T-helper 17 cell (primary cell): ENCODE measurements at regions not wholly inside any gene's neighbourhood (a gene's known extent, or its start where the extent isn't known, plus 50 kb on each side); places are given as distances from the start of the nearest gene placed in this dataset.
"Not testable (repeated sequence)": the region's sequence is repeated elsewhere in the genome, so short reads cannot be mapped to it uniquely, and the experiment has no call there.

Source experiments
- ATAC-seq: fragments of 150-1000 bp; cut with Tn5 transposase; 2 replicates; pipeline ENCODE4 v1.10.0; 2021; ENCODE audit warnings: mild to moderate bottlenecking, moderate library complexity
- DNase-seq, 3 donors: peaks; one replicate each; pipeline versions ENCODE4 v3.0.0 to v3.0.0-alpha.2; 2020 to 2021
- H3K9me3 ChIP-seq: one replicate; pipeline ENCODE4 v1.7.0; 2013; ENCODE audit warnings: low read length, mild to moderate bottlenecking; ENCODE audit not compliant: control insufficient read depth, poor library complexity, severe bottlenecking
- H3K27ac Mint-ChIP-seq: one replicate; pipeline ENCODE4 v1.8.0; 2022; ENCODE audit warnings: mild to moderate bottlenecking, moderate library complexity, mixed read lengths
- H3K27me3 Mint-ChIP-seq: one replicate; pipeline ENCODE4 v1.8.0; 2022; ENCODE audit warnings: mixed read lengths
- H3K36me3 Mint-ChIP-seq: one replicate; pipeline ENCODE4 v1.8.0; 2022; ENCODE audit warnings: low read depth, mixed read lengths
- H3K4me1 Mint-ChIP-seq: one replicate; pipeline ENCODE4 v1.8.0; 2022; ENCODE audit warnings: mild to moderate bottlenecking, mixed read lengths
- H3K4me3 Mint-ChIP-seq: one replicate; pipeline ENCODE4 v1.8.0; 2022; ENCODE audit warnings: mild to moderate bottlenecking, moderate library complexity, mixed read lengths

DNA sequence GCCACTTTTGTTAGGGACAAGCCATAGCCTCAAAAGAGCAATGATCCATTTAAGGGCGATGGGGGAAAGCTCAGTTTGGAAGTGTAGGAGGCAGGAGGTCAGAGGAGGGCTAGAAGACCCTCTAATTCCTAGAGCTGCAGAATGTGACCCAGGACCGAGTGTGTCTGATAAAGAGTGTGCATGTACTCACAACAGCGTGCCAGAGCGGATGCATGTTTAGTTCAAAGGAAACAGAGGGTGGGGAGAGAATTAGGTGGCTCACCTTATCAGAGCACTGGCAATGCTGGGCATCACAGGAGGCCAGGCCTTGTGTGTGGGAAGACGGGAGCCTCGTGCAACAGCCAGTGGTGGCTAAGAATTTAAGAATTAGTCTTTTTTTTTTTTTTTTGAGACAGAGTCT is 133.9 kb upstream of the COBL start:
- no peaks in the 10 kb centered on the region for H3K9me3 ChIP-seq
- no peak overlapping the region for H3K4me3 Mint-ChIP-seq
- H3K27ac Mint-ChIP-seq: no peak overlapping the region
- H3K36me3 Mint-ChIP-seq: no peaks in the 10 kb centered on the region
- DNase-seq: no peak
- peaks cover 8% of the 10 kb centered on the region for H3K27me3 Mint-ChIP-seq
- H3K4me1 Mint-ChIP-seq: no peaks in the 10 kb centered on the region
- no peak for ATAC-seq

GRCh38 chr7:51446785-51447184 is 130.2 kb upstream of the COBL start:
- ATAC-seq (no peak), DNase-seq (no peak)
- no peaks in the 10 kb centered on the region for H3K9me3 ChIP-seq
- Mint-ChIP-seq H3K36me3 (no peaks in the 10 kb centered on the region), H3K27ac (no peak overlapping the region), H3K4me1 (no peaks in the 10 kb centered on the region), H3K27me3 (peaks cover 8% of the 10 kb centered on the region), H3K4me3 (no peak overlapping the region)

- Mint-ChIP-seq H3K36me3 (no peaks in the 10 kb centered on the region), H3K4me3 (no peak overlapping the region), H3K27me3 (peaks cover 8% of the 10 kb centered on the region), H3K4me1 (no peaks in the 10 kb centered on the region), H3K27ac (no peak overlapping the region)
- H3K9me3 ChIP-seq: no peaks in the 10 kb centered on the region
- no peak for DNase-seq
- ATAC-seq: no peak
These were observed 129.7 kb upstream of the COBL start for GRCh38 chr7:51446356-51446755.

DNA sequence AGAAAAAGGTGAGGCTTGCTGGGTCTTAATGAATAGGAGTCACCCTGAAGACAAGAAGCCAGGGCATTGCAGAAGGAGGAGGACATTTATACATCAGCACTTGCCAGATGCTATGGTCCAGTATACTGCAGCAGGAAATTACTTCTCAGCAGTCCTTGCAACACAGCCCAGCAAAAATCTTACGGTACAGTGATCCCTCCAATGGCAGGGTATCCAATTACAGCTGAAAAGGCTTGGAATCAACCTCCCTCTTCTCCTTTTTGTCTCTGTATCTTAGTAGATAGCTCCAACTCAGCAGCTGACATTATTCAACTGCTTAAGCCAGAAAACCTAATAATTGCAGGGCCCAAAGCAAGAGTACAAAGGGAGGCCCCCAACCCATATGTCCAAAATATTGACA is 128.3 kb upstream of the COBL start:
- ATAC-seq: no peak
- Mint-ChIP-seq H3K27me3 (peaks cover 8% of the 10 kb centered on the region), H3K36me3 (no peaks in the 10 kb centered on the region), H3K4me1 (no peaks in the 10 kb centered on the region), H3K27ac (no peak overlapping the region), H3K4me3 (no peak overlapping the region)
- H3K9me3 ChIP-seq: no peaks in the 10 kb centered on the region
- no peak for DNase-seq

- peaks cover 15% of the 10 kb centered on the region for H3K27me3 Mint-ChIP-seq
- H3K4me3 Mint-ChIP-seq: no peak overlapping the region
- H3K9me3 ChIP-seq: no peaks in the 10 kb centered on the region
- ATAC-seq: no peak
- peaks cover 2% of the 10 kb centered on the region for H3K4me1 Mint-ChIP-seq
- H3K36me3 Mint-ChIP-seq: no peaks in the 10 kb centered on the region
- no peak overlapping the region for H3K27ac Mint-ChIP-seq
- DNase-seq: no peak
These were observed 114.0 kb upstream of the COBL start for GRCh38 chr7:51430480-51431086.

GRCh38 chr7:51428217-51428887 is 111.7 kb upstream of the COBL start:
- H3K36me3 Mint-ChIP-seq: no peaks in the 10 kb centered on the region
- no peak overlapping the region for H3K4me3 Mint-ChIP-seq
- no peak overlapping the region for H3K27ac Mint-ChIP-seq
- H3K27me3 Mint-ChIP-seq: peaks cover 15% of the 10 kb centered on the region
- H3K9me3 ChIP-seq: no peaks in the 10 kb centered on the region
- H3K4me1 Mint-ChIP-seq: peaks cover 2% of the 10 kb centered on the region
- DNase-seq: no peak
- ATAC-seq: no peak

- Mint-ChIP-seq H3K36me3 (no peaks in the 10 kb centered on the region), H3K27ac (no peak overlapping the region), H3K4me1 (peaks cover 2% of the 10 kb centered on the region), H3K27me3 (peaks cover 15% of the 10 kb centered on the region), H3K4me3 (no peak overlapping the region)
- no peak for ATAC-seq
- DNase-seq: no peak
- no peaks in the 10 kb centered on the region for H3K9me3 ChIP-seq
These were observed 109.6 kb upstream of the COBL start for GRCh38 chr7:51426163-51426562.

GRCh38 chr7:51409934-51410333 is 93.3 kb upstream of the COBL start:
- not testable (repeated sequence) for H3K9me3 ChIP-seq, ATAC-seq, H3K4me3 Mint-ChIP-seq, H3K27me3 Mint-ChIP-seq, H3K27ac Mint-ChIP-seq, H3K4me1 Mint-ChIP-seq, DNase-seq, H3K36me3 Mint-ChIP-seq

- H3K36me3 Mint-ChIP-seq, ATAC-seq, H3K27ac Mint-ChIP-seq, H3K9me3 ChIP-seq, H3K4me1 Mint-ChIP-seq, DNase-seq, H3K27me3 Mint-ChIP-seq, H3K4me3 Mint-ChIP-seq: not testable (repeated sequence)
These were observed 81.0 kb upstream of the COBL start for GRCh38 chr7:51397608-51398007.

DNA sequence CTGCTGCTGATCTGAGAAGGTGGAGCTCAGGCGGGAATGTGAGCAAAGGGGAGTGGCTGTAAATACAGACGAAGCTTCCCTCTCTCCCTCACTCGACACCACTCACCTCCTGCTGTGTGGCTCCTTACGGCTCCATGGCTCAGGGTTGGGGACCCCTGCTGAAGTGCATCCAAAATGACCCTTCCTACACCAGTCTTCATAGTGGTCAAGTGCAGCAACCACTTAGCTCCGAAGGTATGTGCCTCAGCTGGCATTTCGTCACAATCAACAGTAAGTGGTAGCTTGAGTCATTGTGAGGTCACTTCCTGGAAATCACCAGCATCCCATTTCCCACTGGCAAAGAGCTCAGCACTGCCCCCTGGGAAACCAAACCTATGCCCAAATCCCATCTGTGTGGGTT is 76.4 kb upstream of the COBL start:
- H3K27me3 Mint-ChIP-seq, H3K4me3 Mint-ChIP-seq, ATAC-seq, H3K4me1 Mint-ChIP-seq, DNase-seq, H3K9me3 ChIP-seq, H3K36me3 Mint-ChIP-seq, H3K27ac Mint-ChIP-seq: not testable (repeated sequence)

DNA sequence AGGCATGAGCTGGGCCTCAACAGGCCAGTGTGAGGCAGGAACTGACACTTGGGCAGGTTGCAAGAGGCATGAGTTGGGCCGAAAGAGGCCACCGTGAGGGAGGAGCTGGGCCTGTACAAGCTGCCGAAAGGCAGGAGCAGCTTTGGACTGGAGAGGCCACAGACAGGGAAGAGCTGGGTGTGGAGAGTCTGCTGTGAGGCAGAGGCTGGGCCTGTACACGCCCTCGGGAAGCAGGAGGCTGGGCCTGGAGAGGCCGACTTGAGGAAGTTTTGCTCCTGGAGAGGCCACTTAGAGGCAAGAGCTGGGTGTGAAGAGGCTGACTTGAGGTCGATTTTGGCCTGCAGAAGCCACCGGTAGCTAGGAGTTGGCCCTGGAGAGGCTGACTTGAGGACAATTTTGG is 73.3 kb upstream of the COBL start:
- not testable (repeated sequence) for H3K27ac Mint-ChIP-seq, H3K36me3 Mint-ChIP-seq, H3K27me3 Mint-ChIP-seq, ATAC-seq, H3K4me1 Mint-ChIP-seq, DNase-seq, H3K4me3 Mint-ChIP-seq, H3K9me3 ChIP-seq

DNA sequence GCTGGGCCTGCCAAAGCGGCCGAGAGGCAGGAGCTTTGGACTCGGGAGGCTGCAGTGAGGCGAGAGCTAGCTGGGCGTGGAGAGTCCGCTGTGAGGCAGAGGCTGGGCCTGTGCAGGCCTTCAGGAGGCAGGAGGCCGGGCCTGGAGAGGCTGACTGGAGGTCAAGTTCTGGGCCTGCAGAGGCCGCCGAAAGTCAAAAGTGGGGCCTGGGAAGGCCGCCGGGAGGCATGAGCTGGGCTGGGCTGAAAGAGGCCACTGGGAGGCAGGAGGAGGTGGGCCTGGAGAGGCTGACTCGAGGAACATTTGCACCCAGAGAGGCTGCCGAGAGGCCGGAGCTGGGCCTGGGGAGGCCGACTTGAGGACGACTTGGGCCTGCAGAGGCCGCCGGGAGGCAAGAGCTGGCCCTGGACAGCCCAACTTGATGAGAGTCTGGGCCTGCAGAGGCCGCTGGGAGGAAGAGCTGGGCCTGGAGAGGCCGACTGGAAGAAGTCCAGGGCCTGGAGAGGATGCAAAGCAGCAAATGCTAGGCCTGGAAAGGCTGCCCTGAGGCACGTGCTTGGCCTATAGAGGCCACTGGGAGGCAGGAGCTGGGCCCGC is 72.7 kb upstream of the COBL start:
- not testable (repeated sequence) for ATAC-seq, H3K27ac Mint-ChIP-seq, H3K27me3 Mint-ChIP-seq, H3K4me1 Mint-ChIP-seq, H3K36me3 Mint-ChIP-seq, DNase-seq, H3K9me3 ChIP-seq, H3K4me3 Mint-ChIP-seq

DNA sequence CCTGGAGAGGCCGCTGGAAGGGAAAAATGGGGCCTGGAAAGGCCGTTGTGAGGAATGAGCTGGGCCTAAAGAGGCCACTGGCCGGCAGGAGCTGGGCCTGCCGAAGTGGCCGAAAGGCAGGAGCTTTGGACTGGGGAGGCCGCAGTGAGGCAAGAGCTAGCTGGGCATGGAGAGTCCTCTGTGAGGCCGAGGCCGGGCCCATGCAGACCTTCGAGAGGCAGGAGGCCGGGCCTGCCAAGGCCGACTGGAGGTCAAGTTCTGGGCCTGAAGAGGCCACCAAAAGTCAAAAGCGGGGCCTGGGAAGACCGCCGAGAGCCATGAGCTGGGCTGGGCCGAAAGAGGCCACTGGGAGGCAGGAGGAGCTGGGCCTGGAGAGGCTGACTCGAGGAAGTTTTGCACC is 71.6 kb upstream of the COBL start:
- not testable (repeated sequence) for H3K36me3 Mint-ChIP-seq, H3K27ac Mint-ChIP-seq, H3K4me1 Mint-ChIP-seq, H3K4me3 Mint-ChIP-seq, DNase-seq, ATAC-seq, H3K9me3 ChIP-seq, H3K27me3 Mint-ChIP-seq
